H4 (cell line): ENCODE measurements at regions not wholly inside any gene's neighbourhood (a gene's known extent, or its start where the extent isn't known, plus 50 kb on each side); places are given as distances from the start of the nearest gene placed in this dataset.

Experiments
- DNase-seq: peaks from one replicate; pipeline ENCODE4 v3.0.0-alpha.2; 2015; ENCODE audit warnings: low spot score

DNA sequence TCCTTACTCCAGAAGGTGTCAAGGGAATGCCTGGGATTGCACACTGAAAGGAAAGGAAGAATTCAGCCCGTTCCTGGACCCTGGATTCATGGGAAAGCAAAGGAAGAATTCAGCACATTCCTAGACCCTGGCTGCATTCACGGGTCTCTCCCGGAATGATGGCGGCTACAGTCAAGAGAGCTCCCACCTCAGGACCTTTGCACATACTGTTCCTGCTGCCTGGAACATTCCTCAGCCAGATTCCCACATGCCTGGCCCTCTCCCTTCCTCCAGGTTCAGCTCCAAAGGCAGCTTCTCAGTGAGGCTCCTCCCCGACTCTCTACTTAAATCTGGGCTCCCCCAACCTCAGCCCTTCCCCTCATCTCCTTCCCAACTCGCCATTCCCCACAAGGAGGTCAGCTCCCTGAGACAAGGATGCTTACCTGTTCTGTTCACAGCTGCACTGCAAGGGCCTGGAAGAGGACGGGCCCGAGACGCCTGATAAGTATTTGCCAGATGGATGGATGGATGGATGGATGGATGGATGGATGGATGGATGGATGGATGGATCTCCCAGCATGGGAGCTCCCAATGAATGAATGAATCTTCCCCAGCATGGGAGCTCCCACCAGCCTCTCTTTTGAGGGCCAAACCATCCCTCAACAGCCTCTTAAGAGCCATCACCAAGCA is 77.4 kb downstream of the NCOR2 start:
- no peak for DNase-seq

- no peak for DNase-seq
These were observed 78.2 kb downstream of the NCOR2 start for GRCh38 chr12:124489220-124489619.

DNA sequence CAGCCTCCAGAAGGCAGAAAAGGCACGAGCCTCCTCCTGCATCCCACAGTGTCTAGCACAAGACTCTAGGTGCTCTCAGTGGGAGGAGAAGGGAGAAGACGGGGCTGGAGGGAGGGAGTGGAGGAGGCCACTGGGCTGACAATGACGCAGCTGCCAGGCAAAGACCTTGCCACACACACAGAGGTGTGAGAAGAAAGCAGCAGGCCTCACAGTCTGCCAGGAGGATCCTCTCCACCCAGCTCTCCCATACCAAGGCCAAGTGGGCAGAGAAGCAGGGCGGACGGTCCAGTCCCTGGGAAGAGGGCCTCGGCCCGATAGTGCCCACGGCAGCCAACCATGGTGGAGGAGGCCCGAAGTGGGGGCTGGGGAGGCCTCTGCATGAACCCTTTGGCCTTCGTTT is 78.9 kb downstream of the NCOR2 start:
- no peak for DNase-seq

DNA sequence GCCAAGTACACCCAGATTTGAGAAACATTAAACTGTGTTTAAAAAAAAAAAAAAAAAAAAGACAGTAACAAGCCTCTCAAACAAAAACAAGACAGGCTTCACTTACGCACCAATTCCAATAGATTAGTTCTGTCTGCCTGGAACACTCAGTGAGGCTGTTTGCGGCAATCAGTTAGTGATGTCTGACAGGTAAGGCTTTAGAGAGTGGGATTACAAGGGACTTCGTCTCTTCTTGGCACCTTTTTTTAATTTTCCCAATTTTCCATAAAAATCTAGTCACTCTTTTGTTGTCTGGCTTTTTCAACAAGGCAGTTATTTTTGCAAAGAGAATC is 79.6 kb downstream of the NCOR2 start:
- no peak for DNase-seq

DNA sequence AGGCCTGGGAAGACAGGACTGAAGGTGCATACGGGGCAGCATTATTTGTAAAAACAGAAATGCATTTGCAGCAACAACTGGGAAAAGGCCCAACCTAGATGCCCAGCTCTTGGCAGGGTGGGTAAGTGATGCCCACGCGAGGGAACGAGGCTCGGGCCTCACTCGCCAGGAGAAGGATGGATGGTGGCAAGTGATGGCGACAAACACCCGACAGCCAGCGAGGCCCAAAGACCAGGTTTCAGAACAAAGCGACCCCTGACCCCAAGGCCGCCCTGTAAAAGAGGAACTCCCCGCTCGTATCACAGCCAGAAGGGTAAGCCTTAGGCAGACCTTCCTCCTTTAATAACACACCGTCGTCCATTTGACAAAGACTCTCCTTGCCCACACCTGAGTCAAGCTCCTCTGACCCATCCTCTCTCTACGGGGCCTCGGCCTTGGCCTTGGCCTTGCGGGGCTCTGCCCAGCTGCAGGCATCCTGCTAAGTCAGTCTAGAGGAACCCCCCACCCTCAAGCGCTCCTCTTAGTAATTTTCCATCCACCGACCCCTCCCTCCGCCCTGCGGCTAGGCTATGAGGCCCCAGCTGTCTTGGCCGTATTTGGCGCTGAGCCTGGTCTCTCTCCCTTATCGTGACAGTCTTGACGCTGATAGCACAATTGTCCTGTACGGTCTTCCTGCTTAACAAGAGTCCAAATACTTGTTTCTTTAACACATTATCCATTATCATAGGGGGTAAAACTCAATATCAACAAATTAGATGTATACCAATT is 80.2 kb downstream of the NCOR2 start:
- DNase-seq = no peak

- no peak for DNase-seq
These were observed 81.0 kb downstream of the NCOR2 start for GRCh38 chr12:124486346-124486963.

- no peak for DNase-seq
These were observed 82.0 kb downstream of the NCOR2 start for GRCh38 chr12:124485371-124485770.

DNA sequence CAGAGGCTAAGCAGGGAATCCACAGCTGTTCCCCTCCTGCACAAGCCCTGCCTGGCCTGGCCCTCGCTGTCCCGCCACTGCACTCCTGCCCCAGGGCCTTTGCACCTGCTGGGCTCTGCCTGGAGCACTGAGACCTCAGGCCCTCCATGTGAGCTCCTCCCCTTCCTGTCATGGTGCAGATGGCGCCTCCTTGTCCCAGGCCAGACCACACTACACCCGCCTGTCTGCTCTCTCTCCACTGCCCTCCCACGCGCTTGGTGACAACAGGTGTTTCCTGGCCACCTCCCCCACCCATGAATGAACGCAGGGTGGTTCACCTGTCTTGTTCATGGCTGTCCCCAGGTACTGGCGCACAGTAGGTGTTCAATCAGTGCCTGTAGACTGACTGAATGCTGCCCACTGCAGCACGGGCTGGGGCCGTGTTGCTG is 82.9 kb downstream of the NCOR2 start:
- no peak for DNase-seq

- no peak for DNase-seq
These were observed 83.3 kb downstream of the NCOR2 start for GRCh38 chr12:124484067-124484466.

- no peak for DNase-seq
These were observed 84.3 kb downstream of the NCOR2 start for GRCh38 chr12:124482901-124483799.

- DNase-seq = no peak
These were observed 84.9 kb downstream of the NCOR2 start for GRCh38 chr12:124482567-124482893.

GRCh38 chr12:124481772-124482566 is 85.4 kb downstream of the NCOR2 start:
- DNase-seq = no peak

- no peak for DNase-seq
These were observed 86.1 kb downstream of the NCOR2 start for GRCh38 chr12:124481257-124481750.

DNA sequence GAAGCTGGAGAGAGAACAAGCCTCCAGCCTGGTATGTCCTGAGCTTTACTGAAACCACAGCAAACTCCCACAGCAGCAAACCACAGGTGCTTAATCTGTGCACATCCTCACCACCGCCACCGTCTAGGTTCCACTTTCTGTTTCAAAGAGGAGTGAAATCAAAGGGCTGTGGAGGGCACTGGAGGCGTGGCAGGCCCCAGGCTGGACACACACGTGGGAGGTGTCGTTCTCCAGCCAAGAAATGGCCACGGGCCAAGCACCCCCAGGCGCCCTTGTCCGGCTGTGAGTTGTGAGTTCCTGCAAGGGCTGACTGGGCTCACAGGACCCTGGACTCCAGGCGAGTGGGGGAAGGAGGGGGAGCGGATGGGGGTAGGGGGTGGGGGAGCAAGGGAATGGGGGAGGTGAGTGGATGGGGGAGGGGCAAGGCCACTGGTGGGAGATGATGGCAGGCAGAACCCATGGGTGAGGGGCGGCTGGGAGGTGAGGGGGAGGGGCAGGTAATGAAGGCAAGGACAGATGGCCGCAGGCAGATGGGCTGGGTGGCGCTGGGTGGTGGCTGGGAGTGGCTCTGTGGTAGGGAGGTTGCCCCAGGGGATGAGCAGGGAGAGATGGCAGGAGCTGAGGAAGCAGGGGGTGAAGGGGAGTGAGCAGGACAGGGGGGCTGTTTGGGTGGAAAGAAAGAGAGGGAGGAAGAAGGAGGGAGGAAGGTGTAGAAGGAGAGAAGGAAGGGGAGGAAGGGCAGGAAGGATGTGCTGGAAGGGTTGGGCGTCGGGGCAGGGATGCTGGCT is 86.7 kb downstream of the NCOR2 start:
- DNase-seq = peak; percentile 93

DNA sequence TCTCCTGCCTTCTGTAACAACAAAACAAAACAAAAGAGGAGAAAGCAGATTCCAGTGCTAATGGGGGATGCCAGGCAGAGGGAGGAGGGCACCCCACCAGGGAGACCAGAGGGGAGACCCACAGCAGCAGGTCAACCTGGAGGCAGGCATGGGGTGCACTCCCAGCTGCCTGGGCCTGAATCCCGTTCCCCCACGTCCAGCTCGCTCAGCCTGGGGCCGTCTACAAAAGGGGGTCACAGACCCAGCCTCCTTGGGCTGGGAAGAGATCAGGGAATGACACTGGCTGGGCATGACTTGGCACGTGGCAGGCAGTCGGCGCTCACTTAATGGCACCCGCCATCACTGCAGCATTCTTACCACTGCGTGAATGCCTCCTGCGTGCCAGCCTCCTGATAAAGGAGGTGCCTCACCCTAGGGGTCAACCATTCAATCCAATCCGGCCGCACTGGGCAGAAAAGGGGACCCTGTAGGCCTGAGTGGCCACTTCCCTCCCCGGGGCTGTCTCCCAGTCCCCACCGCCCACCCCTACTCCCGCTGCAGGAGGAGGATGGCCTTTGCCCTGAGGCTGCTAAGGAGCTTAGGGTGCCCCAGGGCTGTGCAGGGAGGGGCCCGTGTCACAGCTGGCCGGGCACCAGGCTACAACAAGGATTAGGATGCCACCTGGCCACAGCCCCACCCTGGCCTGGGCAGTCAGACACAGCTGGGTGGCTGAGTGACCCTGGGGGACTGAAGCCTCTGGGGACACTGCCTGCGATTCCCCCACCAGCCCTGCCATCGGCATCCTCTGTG is 87.5 kb downstream of the NCOR2 start:
- no peak for DNase-seq

- DNase-seq = no peak
These were observed 88.3 kb downstream of the NCOR2 start for GRCh38 chr12:124478985-124479645.

GRCh38 chr12:124478416-124478815 is 89.0 kb downstream of the NCOR2 start:
- DNase-seq = no peak

DNA sequence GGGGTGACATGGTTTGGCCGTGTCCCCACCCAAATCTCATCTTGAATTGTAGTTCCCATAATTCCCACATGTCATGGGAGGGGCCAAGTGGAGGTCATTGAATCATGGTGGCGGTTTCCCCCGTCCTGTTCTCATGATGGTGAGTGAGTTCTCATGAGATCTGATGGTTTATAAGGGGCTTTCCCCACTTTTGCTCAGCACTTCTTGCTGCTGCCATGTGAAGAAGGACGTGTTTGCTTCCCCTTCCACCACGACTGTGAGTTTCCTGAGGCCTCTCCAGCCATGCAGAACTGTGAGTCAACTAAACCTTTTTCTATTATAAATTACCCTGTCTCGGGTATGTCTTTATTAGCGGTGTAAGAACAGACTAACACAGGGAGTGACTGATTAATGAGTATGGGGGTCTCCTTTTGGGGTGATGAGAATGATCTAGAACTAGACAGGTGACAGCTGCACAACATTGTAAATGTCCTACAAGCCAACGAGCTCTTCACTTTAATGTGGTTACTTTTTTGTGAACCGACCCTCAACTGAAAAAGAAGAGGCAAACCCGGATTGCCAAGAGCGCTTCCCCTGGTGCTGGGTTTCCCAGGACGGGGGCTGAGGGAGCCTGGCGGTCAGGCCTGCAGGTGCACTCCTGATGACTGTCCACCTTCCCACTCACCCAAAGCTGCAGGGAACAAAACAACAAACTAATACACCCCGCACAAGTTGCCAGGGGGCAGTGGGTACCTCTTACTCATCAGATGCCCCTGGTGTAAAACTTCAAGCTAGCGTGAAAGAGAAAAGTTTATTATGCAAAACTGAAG is 90.1 kb downstream of the NCOR2 start:
- no peak for DNase-seq
